ENCODE measurements at regions not wholly inside any gene's neighbourhood (a gene's known extent, or its start where the extent isn't known, plus 50 kb on each side); places are given as distances from the start of the nearest gene placed in this dataset.

GRCh38 chr3:163812006-163812405 lies 1266.3 kb downstream of the SI start:
- H3K4me3 Mint-ChIP-seq: no peak overlapping the region
- no peaks in the 10 kb centered on the region for H3K36me3 ChIP-seq (ENCODE audit: control insufficient read depth in 2 of 3, insufficient read depth in 3 of 3, low read length in 3 of 3)
- ATAC-seq (no peak), DNase-seq (no peak)
- peaks cover 0 to 11% (median 5%) of the 10 kb centered on the region in 11 donors for H3K9me3 Mint-ChIP-seq
- no peak overlapping the region for H3K4me3 ChIP-seq (ENCODE audit: low read length)
- H3K4me1 Mint-ChIP-seq: no peaks in the 10 kb centered on the region
- ChIA-PET CTCF (no interaction called here), POLR2A (no interaction called here)
- H3K27me3 ChIP-seq (ENCODE audit: control insufficient read depth in 2 of 2, insufficient read depth in 2 of 2, low read length in 2 of 2): no peaks in the 10 kb centered on the region
- H3K27me3 Mint-ChIP-seq: no peaks in the 10 kb centered on the region
- H3K36me3 Mint-ChIP-seq: no peaks in the 10 kb centered on the region
- no peaks in the 10 kb centered on the region for H3K4me1 ChIP-seq (ENCODE audit: control insufficient read depth in 2 of 2, insufficient read depth in 2 of 2, low read length in 2 of 2)
- no peak overlapping the region for H3K27ac Mint-ChIP-seq
- intact Hi-C loops (cut with micrococcal nuclease): no loop called here
- no peak overlapping the region for H3K27ac ChIP-seq (ENCODE audit: low read depth, low read length)
- H3K9me3 ChIP-seq (ENCODE audit: control insufficient read depth in 2 of 3, low read length in 3 of 3): no peaks in the 10 kb centered on the region

GRCh38 chr3:163809540-163809993 lies 1268.7 kb downstream of the SI start:
- no peak overlapping the region for H3K27ac ChIP-seq (ENCODE audit: low read depth, low read length)
- Mint-ChIP-seq H3K4me3 (no peak overlapping the region), H3K4me1 (no peaks in the 10 kb centered on the region), H3K27ac (no peak overlapping the region), H3K27me3 (no peaks in the 10 kb centered on the region), H3K9me3 (peaks cover 0 to 9% (median 4%) of the 10 kb centered on the region in 11 donors), H3K36me3 (no peaks in the 10 kb centered on the region)
- no peaks in the 10 kb centered on the region for H3K4me1 ChIP-seq (ENCODE audit: control insufficient read depth in 2 of 2, insufficient read depth in 2 of 2, low read length in 2 of 2)
- H3K9me3 ChIP-seq (ENCODE audit: control insufficient read depth in 2 of 3, low read length in 3 of 3): no peaks in the 10 kb centered on the region
- intact Hi-C loops (cut with micrococcal nuclease): no loop called here
- ATAC-seq: no peak
- ChIA-PET CTCF (no interaction called here), POLR2A (no interaction called here)
- no peak for DNase-seq
- no peaks in the 10 kb centered on the region for H3K36me3 ChIP-seq (ENCODE audit: control insufficient read depth in 2 of 3, insufficient read depth in 3 of 3, low read length in 3 of 3)
- no peak overlapping the region for H3K4me3 ChIP-seq (ENCODE audit: low read length)
- H3K27me3 ChIP-seq (ENCODE audit: control insufficient read depth in 2 of 2, insufficient read depth in 2 of 2, low read length in 2 of 2): no peaks in the 10 kb centered on the region

- Mint-ChIP-seq H3K9me3 (peaks cover 0 to 30% (median 6%) of the 10 kb centered on the region in 11 donors), H3K27ac (no peak overlapping the region), H3K27me3 (no peaks in the 10 kb centered on the region), H3K36me3 (no peaks in the 10 kb centered on the region), H3K4me3 (no peak overlapping the region), H3K4me1 (no peaks in the 10 kb centered on the region)
- Histone ChIP-seq H3K27me3 (ENCODE audit: control insufficient read depth in 2 of 2, insufficient read depth in 2 of 2, low read length in 2 of 2) (no peaks in the 10 kb centered on the region), H3K4me3 (ENCODE audit: low read length) (no peak overlapping the region), H3K27ac (ENCODE audit: low read depth, low read length) (no peak overlapping the region), H3K9me3 (ENCODE audit: control insufficient read depth in 2 of 3, low read length in 3 of 3) (no peaks in the 10 kb centered on the region), H3K36me3 (ENCODE audit: control insufficient read depth in 2 of 3, insufficient read depth in 3 of 3, low read length in 3 of 3) (no peaks in the 10 kb centered on the region), H3K4me1 (ENCODE audit: control insufficient read depth in 2 of 2, insufficient read depth in 2 of 2, low read length in 2 of 2) (no peaks in the 10 kb centered on the region)
- CTCF ChIA-PET: no interaction called here
- ATAC-seq (no peak), DNase-seq (no peak)
- intact Hi-C loops (cut with micrococcal nuclease): no loop called here
- POLR2A ChIA-PET: no interaction called here
Measured at GRCh38 chr3:163786416-163786815, 1291.9 kb downstream of the SI start.

GRCh38 chr3:163785693-163786092 lies 1292.6 kb downstream of the SI start:
- ATAC-seq (no peak), DNase-seq (no peak)
- H3K4me1 Mint-ChIP-seq: no peaks in the 10 kb centered on the region
- POLR2A ChIA-PET: no interaction called here
- no peak overlapping the region for H3K27ac ChIP-seq (ENCODE audit: low read depth, low read length)
- H3K9me3 ChIP-seq (ENCODE audit: control insufficient read depth in 2 of 3, low read length in 3 of 3): no peaks in the 10 kb centered on the region
- H3K9me3 Mint-ChIP-seq: peaks cover 0 to 35% (median 9%) of the 10 kb centered on the region in 11 donors
- H3K27me3 ChIP-seq (ENCODE audit: control insufficient read depth in 2 of 2, insufficient read depth in 2 of 2, low read length in 2 of 2): no peaks in the 10 kb centered on the region
- CTCF ChIA-PET: no interaction called here
- H3K36me3 ChIP-seq (ENCODE audit: control insufficient read depth in 2 of 3, insufficient read depth in 3 of 3, low read length in 3 of 3): no peaks in the 10 kb centered on the region
- no peaks in the 10 kb centered on the region for H3K36me3 Mint-ChIP-seq
- no peaks in the 10 kb centered on the region for H3K4me1 ChIP-seq (ENCODE audit: control insufficient read depth in 2 of 2, insufficient read depth in 2 of 2, low read length in 2 of 2)
- intact Hi-C loops (cut with micrococcal nuclease): no loop called here
- no peak overlapping the region for H3K4me3 ChIP-seq (ENCODE audit: low read length)
- H3K27me3 Mint-ChIP-seq: no peaks in the 10 kb centered on the region
- no peak overlapping the region for H3K27ac Mint-ChIP-seq
- H3K4me3 Mint-ChIP-seq: no peak overlapping the region

DNA sequence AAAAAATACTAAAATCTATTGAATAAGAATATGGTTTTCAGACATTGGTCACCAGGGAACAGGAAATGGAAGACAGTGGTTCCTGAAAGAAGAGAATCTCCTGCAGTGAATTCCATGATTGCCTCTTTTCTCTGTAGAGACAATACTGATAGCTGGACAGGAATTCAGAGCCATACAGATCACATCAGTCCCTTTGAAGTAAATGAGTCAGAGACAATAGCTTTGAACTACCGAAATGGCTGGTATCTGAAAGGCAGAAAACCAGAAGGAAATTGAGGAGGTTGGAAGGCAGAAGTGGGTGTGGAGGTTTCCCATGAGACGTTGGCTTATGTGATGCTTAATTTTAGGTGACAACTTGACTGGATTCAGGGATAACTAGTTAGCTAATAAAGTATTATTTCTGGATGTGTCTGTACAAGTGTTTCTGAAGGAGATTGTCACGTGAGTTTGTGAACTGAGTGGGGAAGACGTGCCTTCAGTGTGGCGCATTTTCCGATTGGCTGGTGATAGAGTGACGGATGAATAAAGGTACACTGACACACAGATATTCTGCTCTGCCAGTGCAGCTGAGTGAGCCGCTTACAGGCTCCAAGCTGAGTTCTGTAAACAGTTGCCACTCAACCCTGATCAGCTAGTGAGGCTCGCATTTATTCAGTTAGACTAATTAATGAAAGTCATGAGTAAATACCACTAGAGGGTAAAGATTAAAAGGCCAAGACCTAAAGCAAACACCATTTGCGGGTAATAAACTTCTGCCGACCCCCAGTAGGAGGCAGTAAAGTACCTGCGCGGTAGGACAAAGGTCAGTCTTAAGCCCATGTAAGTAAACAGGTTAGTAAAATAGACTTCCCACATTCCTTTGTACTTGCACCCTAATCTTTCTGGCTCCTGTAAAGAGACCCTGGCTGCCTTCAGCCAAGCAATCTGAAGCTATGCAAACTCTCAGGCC lies 1298.6 kb downstream of the SI start:
- Mint-ChIP-seq H3K36me3 (no peaks in the 10 kb centered on the region), H3K27ac (no peak overlapping the region), H3K9me3 (peaks cover 0 to 32% (median 7%) of the 10 kb centered on the region in 11 donors), H3K4me3 (no peak overlapping the region), H3K4me1 (no peaks in the 10 kb centered on the region), H3K27me3 (no peaks in the 10 kb centered on the region)
- Histone ChIP-seq H3K9me3 (ENCODE audit: control insufficient read depth in 2 of 3, low read length in 3 of 3) (no peaks in the 10 kb centered on the region), H3K4me3 (ENCODE audit: low read length) (no peak overlapping the region), H3K4me1 (ENCODE audit: control insufficient read depth in 2 of 2, insufficient read depth in 2 of 2, low read length in 2 of 2) (no peaks in the 10 kb centered on the region), H3K27ac (ENCODE audit: low read depth, low read length) (no peak overlapping the region), H3K36me3 (ENCODE audit: control insufficient read depth in 2 of 3, insufficient read depth in 3 of 3, low read length in 3 of 3) (no peaks in the 10 kb centered on the region), H3K27me3 (ENCODE audit: control insufficient read depth in 2 of 2, insufficient read depth in 2 of 2, low read length in 2 of 2) (no peaks in the 10 kb centered on the region)
- ChIA-PET CTCF (no interaction called here), POLR2A (no interaction called here)
- ATAC-seq: no peak
- intact Hi-C loops (cut with micrococcal nuclease): no loop called here
- no peak for DNase-seq

DNA sequence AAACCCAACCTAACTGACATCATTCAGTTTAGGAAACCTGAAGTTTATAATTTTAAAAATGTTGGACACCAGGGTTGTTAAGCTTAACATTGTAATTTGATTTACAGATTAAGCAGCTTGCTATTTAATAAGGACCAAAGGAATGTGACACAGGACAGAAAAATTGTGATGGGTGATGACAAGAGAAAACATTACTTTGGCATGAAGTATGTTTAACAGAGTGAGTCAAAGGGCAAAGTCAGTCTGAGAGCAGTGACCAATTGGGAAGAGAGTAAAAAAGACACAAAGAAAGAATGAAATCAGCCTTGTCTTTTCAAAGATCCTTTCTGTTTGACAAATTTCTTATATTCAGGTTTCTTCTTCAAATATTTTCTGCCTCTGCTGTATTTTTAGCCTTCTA lies 1301.6 kb downstream of the SI start:
- no peaks in the 10 kb centered on the region for H3K9me3 ChIP-seq (ENCODE audit: control insufficient read depth in 2 of 3, low read length in 3 of 3)
- Mint-ChIP-seq H3K27me3 (no peaks in the 10 kb centered on the region), H3K36me3 (no peaks in the 10 kb centered on the region), H3K27ac (no peak overlapping the region), H3K9me3 (peaks cover 0 to 32% (median 15%) of the 10 kb centered on the region in 11 donors), H3K4me1 (no peaks in the 10 kb centered on the region), H3K4me3 (no peak overlapping the region)
- ChIA-PET CTCF (no interaction called here), POLR2A (no interaction called here)
- no peak for ATAC-seq
- no peaks in the 10 kb centered on the region for H3K36me3 ChIP-seq (ENCODE audit: control insufficient read depth in 2 of 3, insufficient read depth in 3 of 3, low read length in 3 of 3)
- no peak overlapping the region for H3K27ac ChIP-seq (ENCODE audit: low read depth, low read length)
- intact Hi-C loops (cut with micrococcal nuclease): no loop called here
- no peak for DNase-seq
- H3K4me3 ChIP-seq (ENCODE audit: low read length): no peak overlapping the region
- no peaks in the 10 kb centered on the region for H3K27me3 ChIP-seq (ENCODE audit: control insufficient read depth in 2 of 2, insufficient read depth in 2 of 2, low read length in 2 of 2)
- no peaks in the 10 kb centered on the region for H3K4me1 ChIP-seq (ENCODE audit: control insufficient read depth in 2 of 2, insufficient read depth in 2 of 2, low read length in 2 of 2)

DNA sequence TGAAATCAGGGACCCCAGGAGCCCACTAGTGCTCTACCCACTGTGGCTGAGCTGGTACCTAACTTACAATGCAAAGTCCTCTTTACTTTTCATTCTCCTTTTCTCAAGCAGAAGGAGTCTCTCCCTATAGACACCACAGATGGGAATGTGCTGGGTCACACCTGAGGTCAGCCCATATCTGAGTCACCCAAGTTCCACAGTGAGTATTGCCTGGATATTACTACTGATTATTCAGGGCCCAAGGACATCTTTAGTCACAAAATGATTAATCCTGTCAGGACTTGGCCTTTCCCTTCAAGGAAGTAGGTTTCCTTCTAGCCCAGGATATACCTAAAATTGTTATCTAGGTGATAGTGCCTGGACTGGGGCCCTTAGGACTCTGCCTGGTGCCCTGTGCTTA lies 1305.2 kb downstream of the SI start:
- H3K4me1 Mint-ChIP-seq: no peaks in the 10 kb centered on the region
- POLR2A ChIA-PET: no interaction called here

More for the DNA sequence above, 1305.2 kb downstream of the SI start:
- DNase-seq (no peak), ATAC-seq (no peak)
- peaks cover 0 to 37% (median 10%) of the 10 kb centered on the region in 11 donors for H3K9me3 Mint-ChIP-seq
- H3K4me1 ChIP-seq (ENCODE audit: control insufficient read depth in 2 of 2, insufficient read depth in 2 of 2, low read length in 2 of 2): no peaks in the 10 kb centered on the region
- intact Hi-C loops (cut with micrococcal nuclease): no loop called here
- no peaks in the 10 kb centered on the region for H3K9me3 ChIP-seq (ENCODE audit: control insufficient read depth in 2 of 3, low read length in 3 of 3)
- H3K27me3 ChIP-seq (ENCODE audit: control insufficient read depth in 2 of 2, insufficient read depth in 2 of 2, low read length in 2 of 2): no peaks in the 10 kb centered on the region
- no peaks in the 10 kb centered on the region for H3K36me3 ChIP-seq (ENCODE audit: control insufficient read depth in 2 of 3, insufficient read depth in 3 of 3, low read length in 3 of 3)
- no peak overlapping the region for H3K27ac ChIP-seq (ENCODE audit: low read depth, low read length)
- H3K27me3 Mint-ChIP-seq: no peaks in the 10 kb centered on the region
- CTCF ChIA-PET: no interaction called here
- H3K4me3 ChIP-seq (ENCODE audit: low read length): no peak overlapping the region
- H3K4me3 Mint-ChIP-seq: no peak overlapping the region
- no peaks in the 10 kb centered on the region for H3K36me3 Mint-ChIP-seq
- no peak overlapping the region for H3K27ac Mint-ChIP-seq

Data from naive thymus-derived CD4-positive, alpha-beta T cell (primary cell).